ENCODE measurements at regions not wholly inside any gene's neighbourhood (a gene's known extent, or its start where the extent isn't known, plus 50 kb on each side); places are given as distances from the start of the nearest gene placed in this dataset.

DNA sequence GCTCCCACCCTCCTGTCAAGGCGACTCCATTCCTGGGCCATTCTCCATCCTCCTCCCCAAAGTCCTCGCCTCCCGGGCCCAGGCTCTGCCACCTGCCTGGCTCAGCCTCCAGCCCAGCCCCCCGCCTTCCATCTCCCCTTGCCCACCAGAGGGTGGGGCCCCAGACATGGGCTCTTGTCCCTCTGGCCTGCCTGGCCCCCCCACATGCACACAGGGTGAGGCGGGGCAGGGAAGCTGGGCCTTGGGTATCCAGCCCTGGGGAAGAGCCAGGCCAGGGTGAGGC lies 95.2 kb downstream of the YTHDF1 start (continued):
- TF ChIP-seq, protein P1, sequence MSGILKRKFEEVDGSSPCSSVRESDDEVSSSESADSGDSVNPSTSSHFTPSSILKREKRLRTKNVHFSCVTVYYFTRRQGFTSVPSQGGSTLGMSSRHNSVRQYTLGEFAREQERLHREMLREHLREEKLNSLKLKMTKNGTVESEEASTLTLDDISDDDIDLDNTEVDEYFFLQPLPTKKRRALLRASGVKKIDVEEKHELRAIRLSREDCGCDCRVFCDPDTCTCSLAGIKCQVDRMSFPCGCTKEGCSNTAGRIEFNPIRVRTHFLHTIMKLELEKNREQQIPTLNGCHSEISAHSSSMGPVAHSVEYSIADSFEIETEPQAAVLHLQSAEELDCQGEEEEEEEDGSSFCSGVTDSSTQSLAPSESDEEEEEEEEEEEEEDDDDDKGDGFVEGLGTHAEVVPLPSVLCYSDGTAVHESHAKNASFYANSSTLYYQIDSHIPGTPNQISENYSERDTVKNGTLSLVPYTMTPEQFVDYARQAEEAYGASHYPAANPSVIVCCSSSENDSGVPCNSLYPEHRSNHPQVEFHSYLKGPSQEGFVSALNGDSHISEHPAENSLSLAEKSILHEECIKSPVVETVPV (CRISPR knock-in tag; IDR thresholded peaks at IDR 0.05): no peak
- no peak for TF ChIP-seq CSDC2 (CRISPR knock-in tag; IDR thresholded peaks at IDR 0.05)
- no peak for TF ChIP-seq ZFP3 (CRISPR knock-in tag; IDR thresholded peaks at IDR 0.05)
- no peak for TF ChIP-seq ZC3H10 (CRISPR knock-in tag; IDR thresholded peaks at IDR 0.05)
- no peak for TF ChIP-seq ISL1 (CRISPR knock-in tag; IDR thresholded peaks at IDR 0.05)

DNA sequence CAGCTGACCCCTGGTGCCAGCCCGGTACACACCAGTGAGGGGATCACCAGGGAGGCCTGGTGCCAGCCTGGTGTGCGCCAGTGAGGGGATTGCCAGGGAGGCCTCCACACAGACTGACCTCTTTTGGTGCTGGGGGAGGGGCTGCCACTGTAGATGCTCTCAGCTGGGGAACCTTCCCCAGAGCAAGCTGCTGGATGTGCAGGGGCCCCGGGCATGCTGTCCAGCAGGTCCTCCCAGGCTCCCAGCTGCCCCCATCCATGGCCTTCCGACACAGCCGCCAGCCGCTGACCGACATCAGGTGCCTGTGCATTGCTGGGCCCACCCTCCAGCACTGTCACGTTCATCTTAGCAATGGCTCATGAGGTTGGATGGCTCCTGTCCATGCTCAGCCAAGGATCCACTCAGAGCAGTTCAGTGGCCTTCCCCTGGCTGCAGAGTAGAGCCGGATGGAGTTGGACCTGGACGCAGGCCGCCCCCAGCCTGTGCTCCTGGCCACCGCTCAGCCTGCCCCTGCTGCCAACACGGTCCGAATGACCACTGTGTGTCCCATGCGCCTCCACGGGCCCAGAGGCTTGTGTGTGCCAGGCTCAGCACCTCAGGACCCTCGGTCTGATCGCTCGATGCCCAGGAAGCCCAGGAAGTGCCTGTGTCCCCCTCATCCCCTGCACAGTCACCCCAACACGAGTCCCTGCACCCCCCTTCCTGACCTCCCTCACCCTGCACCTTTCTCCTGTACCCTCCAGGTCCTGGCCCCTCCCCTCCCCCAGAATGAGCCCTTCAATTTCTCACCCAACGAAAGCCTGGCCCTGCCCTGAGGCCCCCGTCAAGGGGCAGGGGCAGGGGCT lies 95.7 kb downstream of the YTHDF1 start:
- TF ChIP-seq BACH2 (CRISPR knock-in tag; IDR thresholded peaks at IDR 0.05; ENCODE audit: borderline replicate concordance) (no peak), PPARA (CRISPR knock-in tag; IDR thresholded peaks at IDR 0.05; ENCODE audit: borderline replicate concordance) (no peak), POU6F1 (CRISPR knock-in tag; IDR thresholded peaks at IDR 0.05; ENCODE audit: borderline replicate concordance, low read depth) (no peak), ZNF70 (CRISPR knock-in tag; IDR thresholded peaks at IDR 0.05) (no peak), TOX (CRISPR knock-in tag; IDR thresholded peaks at IDR 0.05; ENCODE audit: borderline replicate concordance) (no peak), ZC3H10 (CRISPR knock-in tag; IDR thresholded peaks at IDR 0.05) (no peak), CREB5 (CRISPR knock-in tag; IDR thresholded peaks at IDR 0.05; ENCODE audit: low read depth) (no peak), ARNTL (CRISPR knock-in tag; IDR thresholded peaks at IDR 0.05; ENCODE audit: borderline replicate concordance, low read depth) (no peak), ISL1 (CRISPR knock-in tag; IDR thresholded peaks at IDR 0.05) (no peak), SNAI2 (CRISPR knock-in tag; IDR thresholded peaks at IDR 0.05) (no peak), ZNF565 (CRISPR knock-in tag; conservative IDR thresholded peaks at IDR 0.05; ENCODE audit: low read depth) (no peak), CSDC2 (CRISPR knock-in tag; IDR thresholded peaks at IDR 0.05) (no peak), ZNF8 (CRISPR knock-in tag; IDR thresholded peaks at IDR 0.05) (no peak)
- TF ChIP-seq, protein P2, sequence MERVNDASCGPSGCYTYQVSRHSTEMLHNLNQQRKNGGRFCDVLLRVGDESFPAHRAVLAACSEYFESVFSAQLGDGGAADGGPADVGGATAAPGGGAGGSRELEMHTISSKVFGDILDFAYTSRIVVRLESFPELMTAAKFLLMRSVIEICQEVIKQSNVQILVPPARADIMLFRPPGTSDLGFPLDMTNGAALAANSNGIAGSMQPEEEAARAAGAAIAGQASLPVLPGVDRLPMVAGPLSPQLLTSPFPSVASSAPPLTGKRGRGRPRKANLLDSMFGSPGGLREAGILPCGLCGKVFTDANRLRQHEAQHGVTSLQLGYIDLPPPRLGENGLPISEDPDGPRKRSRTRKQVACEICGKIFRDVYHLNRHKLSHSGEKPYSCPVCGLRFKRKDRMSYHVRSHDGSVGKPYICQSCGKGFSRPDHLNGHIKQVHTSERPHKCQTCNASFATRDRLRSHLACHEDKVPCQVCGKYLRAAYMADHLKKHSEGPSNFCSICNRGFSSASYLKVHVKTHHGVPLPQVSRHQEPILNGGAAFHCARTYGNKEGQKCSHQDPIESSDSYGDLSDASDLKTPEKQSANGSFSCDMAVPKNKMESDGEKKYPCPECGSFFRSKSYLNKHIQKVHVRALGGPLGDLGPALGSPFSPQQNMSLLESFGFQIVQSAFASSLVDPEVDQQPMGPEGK (CRISPR knock-in tag; IDR thresholded peaks at IDR 0.05; ENCODE audit: borderline replicate concordance): no peak
- TF ChIP-seq, protein P1 (CRISPR knock-in tag; IDR thresholded peaks at IDR 0.05): no peak
- no peak for ATAC-seq

DNA sequence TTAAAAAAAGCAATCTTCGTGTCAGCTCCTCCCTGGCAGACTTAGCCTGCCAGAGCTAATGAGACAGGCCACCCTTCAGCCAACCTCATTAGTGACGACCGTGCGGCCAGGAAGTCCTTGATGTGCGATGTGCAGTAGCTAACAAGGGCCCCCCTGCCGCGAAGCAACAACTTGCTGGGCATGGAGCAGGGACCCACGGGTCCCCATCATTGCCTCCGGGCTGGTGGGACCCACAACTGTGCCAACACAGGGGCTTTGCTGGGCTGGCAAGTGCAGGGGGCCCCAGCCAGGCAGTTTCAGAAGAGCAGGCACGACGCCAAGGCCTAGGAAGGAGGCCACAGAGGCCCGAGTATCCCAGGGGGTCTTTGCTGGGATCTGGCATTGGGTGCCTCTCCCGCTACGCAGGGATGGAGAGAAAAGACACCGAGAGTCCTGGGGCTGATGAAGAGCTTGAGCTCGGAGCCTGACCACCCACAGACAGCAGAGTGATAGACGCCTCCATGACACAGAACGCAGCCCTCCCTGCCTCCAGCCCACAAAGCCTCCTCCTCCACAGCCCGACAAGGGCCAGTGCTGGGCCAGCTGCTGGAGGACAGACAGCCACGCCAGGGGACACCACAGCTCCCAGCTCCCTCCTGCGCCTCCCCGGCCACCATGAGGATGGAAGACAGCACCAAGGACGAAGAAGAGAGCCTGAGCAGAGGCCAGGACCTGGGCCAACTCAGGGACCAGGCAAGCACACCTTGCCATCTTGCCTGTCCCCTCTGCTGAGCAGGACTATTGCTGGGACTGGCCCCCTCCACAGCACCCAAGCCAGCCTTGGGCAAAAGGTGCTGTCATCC lies 96.6 kb downstream of the YTHDF1 start:
- no peak for ATAC-seq
- no peak for TF ChIP-seq BACH2 (CRISPR knock-in tag; IDR thresholded peaks at IDR 0.05; ENCODE audit: borderline replicate concordance)
- TF ChIP-seq, protein P1 (CRISPR knock-in tag; IDR thresholded peaks at IDR 0.05): no peak
- TF ChIP-seq PPARA (CRISPR knock-in tag; IDR thresholded peaks at IDR 0.05; ENCODE audit: borderline replicate concordance): no peak
- TF ChIP-seq ZFP30 (CRISPR knock-in tag; IDR thresholded peaks at IDR 0.05): no peak
- no peak for TF ChIP-seq ARNTL (CRISPR knock-in tag; IDR thresholded peaks at IDR 0.05; ENCODE audit: borderline replicate concordance, low read depth)

Data from SK-N-SH treated with all-trans-retinoic acid at 6 μM for 48 hours (cell line).